ENCODE measurements at regions not wholly inside any gene's neighbourhood (a gene's known extent, or its start where the extent isn't known, plus 50 kb on each side); places are given as distances from the start of the nearest gene placed in this dataset.

- TF ChIP-seq EP300 (IDR thresholded peaks at IDR 0.05) = no peak
- TF ChIP-seq CTCF (IDR thresholded peaks at IDR 0.05) = no peak
- TF ChIP-seq POLR2A (IDR thresholded peaks at IDR 0.05) = no peak
- H3K9me3 ChIP-seq = no peaks in the 10 kb centered on the region
- 86 to 90% methylated on average over 6 of the region's 6 CpGs for WGBS, 2 donors
- H3K4me1 ChIP-seq = no peaks in the 10 kb centered on the region
- H3K27me3 ChIP-seq = peaks cover 0 to 24% of the 10 kb centered on the region in 2 donors
- no peak overlapping the region for H3K4me3 ChIP-seq
- H3K36me3 ChIP-seq = no peaks in the 10 kb centered on the region
- no peak for DNase-seq (ENCODE audit: low spot score in 2 of 2)
- H3K27ac ChIP-seq = no peak overlapping the region
These were observed 88.4 kb upstream of the LEP start for GRCh38 chr7:128152721-128153120.

- Histone ChIP-seq H3K9me3 (no peaks in the 10 kb centered on the region), H3K27me3 (peaks cover 0 to 19% of the 10 kb centered on the region in 2 donors), H3K36me3 (no peaks in the 10 kb centered on the region), H3K4me1 (no peaks in the 10 kb centered on the region), H3K27ac (no peak overlapping the region), H3K4me3 (no peak overlapping the region)
- 82 to 92% methylated on average over 6 of the region's 6 CpGs for WGBS, 2 donors
- no peak for DNase-seq (ENCODE audit: low spot score in 2 of 2)
- TF ChIP-seq CTCF (IDR thresholded peaks at IDR 0.05) = no peak
- no peak for TF ChIP-seq POLR2A (IDR thresholded peaks at IDR 0.05)
- TF ChIP-seq EP300 (IDR thresholded peaks at IDR 0.05) = no peak
These were observed 87.6 kb upstream of the LEP start for GRCh38 chr7:128153436-128153835.

DNA sequence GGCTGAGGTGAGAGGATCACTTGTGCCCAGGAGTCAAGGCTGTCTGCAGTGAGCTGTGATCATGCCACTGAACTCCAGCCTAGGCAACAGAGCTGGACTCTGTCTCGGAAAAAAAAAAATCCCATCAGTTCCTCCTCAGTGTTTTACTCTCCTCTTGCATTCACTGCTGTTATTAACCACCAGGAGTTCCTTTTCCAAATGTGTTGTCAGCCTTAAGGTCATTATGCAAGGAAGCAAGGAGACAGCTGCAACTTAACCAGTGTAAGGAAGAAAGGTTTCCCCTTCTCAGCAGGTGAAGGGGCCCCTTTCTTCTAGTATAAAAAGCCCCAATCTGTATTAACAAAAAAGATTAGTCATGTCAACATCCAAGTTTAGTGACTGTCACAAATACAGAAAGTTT is 86.6 kb upstream of the LEP start:
- no peak for TF ChIP-seq EP300 (IDR thresholded peaks at IDR 0.05)
- no peak for TF ChIP-seq CTCF (IDR thresholded peaks at IDR 0.05)
- TF ChIP-seq POLR2A (IDR thresholded peaks at IDR 0.05) = no peak
- no peak for DNase-seq (ENCODE audit: low spot score in 2 of 2)
- no peaks in the 10 kb centered on the region for H3K9me3 ChIP-seq
- peaks cover 0 to 13% of the 10 kb centered on the region in 2 donors for H3K27me3 ChIP-seq
- no peaks in the 10 kb centered on the region for H3K36me3 ChIP-seq
- WGBS, 2 donors = 67 to 71% methylated on average over 1 of the region's 1 CpG
- H3K4me3 ChIP-seq = no peak overlapping the region
- H3K4me1 ChIP-seq = no peaks in the 10 kb centered on the region
- no peak overlapping the region for H3K27ac ChIP-seq

- Histone ChIP-seq H3K4me3 (no peak overlapping the region), H3K36me3 (no peaks in the 10 kb centered on the region), H3K27me3 (peaks cover 0 to 6% of the 10 kb centered on the region in 2 donors), H3K9me3 (no peaks in the 10 kb centered on the region), H3K27ac (no peak overlapping the region), H3K4me1 (no peaks in the 10 kb centered on the region)
- 43 to 52% methylated on average over 12 of the region's 12 CpGs for WGBS, 2 donors
- DNase-seq (ENCODE audit: low spot score in 2 of 2) = no peak
- TF ChIP-seq CTCF (IDR thresholded peaks at IDR 0.05) = no peak
- no peak for TF ChIP-seq POLR2A (IDR thresholded peaks at IDR 0.05)
- no peak for TF ChIP-seq EP300 (IDR thresholded peaks at IDR 0.05)
These were observed 85.9 kb upstream of the LEP start for GRCh38 chr7:128155100-128155740.

DNA sequence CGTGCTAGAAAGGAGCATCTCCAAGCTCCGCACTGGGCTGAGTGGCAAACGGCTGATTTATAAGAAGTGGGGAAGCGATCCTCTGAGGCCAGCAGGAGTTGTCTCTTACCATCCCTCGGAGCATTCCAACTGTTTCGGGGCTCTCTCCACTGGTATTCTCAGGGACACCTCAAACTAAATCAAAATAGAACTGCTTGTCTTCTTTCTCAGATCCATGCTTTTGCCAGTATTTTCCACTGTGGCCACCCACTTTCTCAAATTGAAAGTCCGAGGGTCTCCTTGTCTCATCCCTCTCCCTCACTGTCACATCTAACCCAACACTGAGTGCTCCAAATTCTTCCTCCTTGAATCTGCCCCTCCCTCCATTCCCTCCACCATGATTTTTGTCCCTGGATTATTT is 83.2 kb upstream of the LEP start:
- no peaks in the 10 kb centered on the region for H3K4me1 ChIP-seq
- 67 to 78% methylated on average over 7 of the region's 7 CpGs for WGBS, 2 donors
- no peak for DNase-seq (ENCODE audit: low spot score in 2 of 2)
- no peaks in the 10 kb centered on the region for H3K9me3 ChIP-seq
- H3K4me3 ChIP-seq = no peak overlapping the region
- no peaks in the 10 kb centered on the region for H3K36me3 ChIP-seq
- no peak for TF ChIP-seq EP300 (IDR thresholded peaks at IDR 0.05)
- no peak for TF ChIP-seq POLR2A (IDR thresholded peaks at IDR 0.05)
- no peak for TF ChIP-seq CTCF (IDR thresholded peaks at IDR 0.05)
- H3K27me3 ChIP-seq = peaks cover 0 to 8% of the 10 kb centered on the region in 2 donors
- no peak overlapping the region for H3K27ac ChIP-seq

Data from tibial nerve (tissue), 4 donors.